Jurkat, Clone E6-1 (cell line): ENCODE measurements at regions not wholly inside any gene's neighbourhood (a gene's known extent, or its start where the extent isn't known, plus 50 kb on each side); places are given as distances from the start of the nearest gene placed in this dataset.

ENCODE experiments used
- DNase-seq: peaks from one replicate; pipeline ENCODE4 v3.0.0-alpha.2; 2011; ENCODE audit warnings: low read depth, low spot score
- H3K4me3 ChIP-seq: 2 replicates; pipeline ENCODE4 v1.5.1; 2011; ENCODE audit warnings: mild to moderate bottlenecking, low read length, control low read depth, moderate library complexity

DNA sequence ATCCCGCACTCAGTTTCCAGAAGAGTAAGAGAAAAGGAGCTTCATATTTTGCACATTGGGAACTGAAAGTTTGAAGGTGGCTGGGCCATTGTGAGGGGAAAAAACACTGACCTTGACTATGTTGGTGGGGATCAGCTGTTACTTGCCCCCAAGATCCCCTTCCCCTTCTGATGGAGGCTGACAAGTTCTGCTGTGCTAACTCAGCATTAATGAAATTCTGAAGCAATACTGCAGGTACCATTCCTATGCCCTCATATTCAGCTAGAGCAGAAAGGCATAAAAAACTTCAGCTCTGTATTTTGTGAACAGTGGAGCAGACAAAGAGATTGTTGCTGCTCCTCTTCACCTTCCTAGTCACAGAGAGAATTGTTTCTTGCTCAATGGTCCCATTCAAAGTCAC, 1013.8 kb upstream of the C9orf72 start:
- DNase-seq: no peak
- H3K4me3 ChIP-seq: no peak overlapping the region

DNA sequence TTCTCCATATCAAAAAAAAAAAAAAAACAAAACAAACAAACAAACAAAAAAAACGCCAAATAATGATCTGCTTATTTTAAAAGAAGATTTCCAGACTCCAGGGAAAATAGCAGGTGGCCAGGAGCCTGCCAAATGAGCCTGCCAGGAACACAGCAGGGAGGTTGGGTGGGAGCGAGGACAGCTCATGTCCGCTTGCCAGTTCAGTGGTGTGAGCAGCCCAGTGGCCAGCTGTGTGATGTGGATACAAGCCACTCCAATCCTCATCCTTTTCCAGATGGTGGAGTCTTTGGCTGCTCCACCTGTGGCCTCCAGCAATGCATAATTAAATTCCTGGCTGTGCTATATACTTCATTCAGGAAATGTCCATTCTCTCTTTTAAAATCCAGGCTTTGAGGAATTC, 1025.1 kb upstream of the C9orf72 start:
- DNase-seq: no peak
- no peak overlapping the region for H3K4me3 ChIP-seq

DNA sequence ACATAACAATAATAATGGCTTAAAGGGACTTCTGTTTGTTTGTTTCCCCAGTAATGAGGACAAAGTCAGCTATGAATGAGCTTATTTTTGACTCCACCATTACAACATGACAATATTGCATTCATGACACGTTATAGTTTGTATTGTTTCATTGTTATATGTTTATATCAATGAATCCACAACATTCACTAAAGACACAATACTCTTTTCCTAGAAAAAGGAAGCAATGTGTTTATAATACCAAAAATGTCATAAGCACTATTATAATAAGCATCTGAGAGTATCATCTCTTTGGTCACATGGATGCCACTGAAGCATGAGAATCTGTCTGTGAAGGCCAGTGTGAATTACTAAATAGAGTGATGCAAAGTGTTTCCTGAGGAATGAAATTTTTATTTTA, 1026.9 kb upstream of the C9orf72 start:
- no peak for DNase-seq
- H3K4me3 ChIP-seq: no peak overlapping the region

DNA sequence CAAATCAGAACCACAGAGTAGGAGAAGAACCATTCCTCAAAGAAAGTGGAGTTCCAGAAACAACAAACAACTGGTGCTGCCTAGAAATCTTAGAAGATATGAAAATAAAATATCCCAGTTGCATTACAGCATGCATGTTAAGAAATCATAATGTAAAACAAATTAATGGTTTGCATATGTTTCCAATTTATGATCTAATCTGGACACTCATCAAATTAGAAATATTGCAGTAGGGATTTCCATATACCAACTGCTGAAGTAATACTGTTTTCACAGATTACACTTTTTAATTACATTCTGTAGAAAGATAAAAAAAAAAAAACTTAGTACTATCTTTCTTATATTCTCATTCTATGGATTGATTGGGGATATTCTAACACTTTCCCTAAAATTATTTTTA, 1034.6 kb upstream of the C9orf72 start:
- no peak for DNase-seq
- H3K4me3 ChIP-seq: no peak overlapping the region

DNA sequence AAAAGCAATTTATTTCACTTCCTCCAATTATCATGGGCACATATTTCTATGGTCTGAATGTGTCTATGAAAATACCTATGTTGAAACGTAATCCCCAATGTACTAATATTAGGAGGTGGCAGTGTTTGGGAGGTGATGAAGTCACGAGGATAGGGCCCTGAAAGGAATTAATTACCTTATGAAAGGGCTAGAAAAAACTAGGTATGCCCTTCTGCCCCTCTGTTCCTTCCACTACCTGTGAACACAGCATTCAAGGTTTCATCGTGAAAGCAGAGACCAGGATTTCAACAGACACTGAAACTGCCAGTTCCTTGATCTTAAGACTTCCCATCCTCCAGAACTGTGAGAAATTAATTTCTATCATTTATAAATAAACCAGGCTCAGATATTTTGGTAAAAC, 1037.1 kb upstream of the C9orf72 start:
- no peak overlapping the region for H3K4me3 ChIP-seq
- no peak for DNase-seq

DNA sequence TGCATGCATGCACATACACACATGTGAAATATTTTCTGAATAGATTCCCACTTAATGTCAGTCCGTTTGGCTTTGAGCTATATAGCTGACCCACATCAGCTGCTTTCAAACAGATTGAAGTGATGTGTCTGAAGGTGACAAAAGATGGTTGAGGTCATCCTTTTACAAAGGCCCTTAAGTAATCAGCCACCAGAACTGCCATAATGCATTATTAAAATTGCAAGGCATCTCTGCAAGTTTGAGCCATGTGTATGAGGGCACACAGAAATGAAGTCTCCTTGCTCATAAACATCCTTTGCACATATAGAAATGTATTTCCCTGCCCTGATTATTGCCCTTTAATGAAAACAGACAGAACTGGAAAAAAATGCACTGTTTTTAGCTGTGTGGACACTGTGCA, 1043.0 kb upstream of the C9orf72 start:
- no peak for DNase-seq
- no peak overlapping the region for H3K4me3 ChIP-seq

DNA sequence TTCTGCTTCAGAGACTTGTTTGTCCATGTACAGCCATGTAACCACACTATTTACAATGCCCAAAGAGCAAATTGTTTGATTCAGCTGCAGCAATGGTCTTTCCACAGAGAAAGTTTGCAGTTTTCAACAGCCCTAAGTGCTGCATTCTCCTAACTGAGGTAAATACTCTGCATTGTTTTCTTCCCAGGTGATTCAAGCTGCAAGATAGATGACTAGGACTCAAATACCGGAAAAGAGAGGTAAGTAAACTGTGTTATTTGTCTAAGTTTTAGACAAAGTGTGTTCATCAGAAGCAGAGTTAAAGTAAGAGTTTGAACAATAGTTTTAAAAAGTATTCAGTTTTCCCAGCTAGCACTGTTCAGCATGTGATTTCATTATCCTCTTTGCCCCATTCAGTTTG, 1046.7 kb upstream of the C9orf72 start:
- no peak overlapping the region for H3K4me3 ChIP-seq
- DNase-seq: no peak

DNA sequence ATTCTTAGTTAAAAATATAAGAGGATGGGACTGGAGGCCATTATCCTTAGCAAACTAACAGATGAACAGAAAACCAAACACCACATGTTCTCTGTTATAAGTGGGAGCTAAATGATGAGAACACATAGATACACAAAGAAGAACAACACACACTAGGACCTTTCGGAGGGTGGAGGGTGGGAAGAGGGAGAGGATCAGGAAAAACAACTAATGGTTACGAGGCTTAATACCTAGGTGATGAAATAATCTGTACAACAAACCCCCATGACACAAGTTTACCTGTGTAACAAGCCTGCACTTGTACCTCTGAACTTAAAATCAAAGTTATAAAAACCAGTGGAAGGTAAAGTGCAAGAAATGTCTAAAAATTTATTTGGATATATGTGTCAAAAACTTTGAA, 1047.4 kb upstream of the C9orf72 start:
- DNase-seq: no peak
- H3K4me3 ChIP-seq: no peak overlapping the region

DNA sequence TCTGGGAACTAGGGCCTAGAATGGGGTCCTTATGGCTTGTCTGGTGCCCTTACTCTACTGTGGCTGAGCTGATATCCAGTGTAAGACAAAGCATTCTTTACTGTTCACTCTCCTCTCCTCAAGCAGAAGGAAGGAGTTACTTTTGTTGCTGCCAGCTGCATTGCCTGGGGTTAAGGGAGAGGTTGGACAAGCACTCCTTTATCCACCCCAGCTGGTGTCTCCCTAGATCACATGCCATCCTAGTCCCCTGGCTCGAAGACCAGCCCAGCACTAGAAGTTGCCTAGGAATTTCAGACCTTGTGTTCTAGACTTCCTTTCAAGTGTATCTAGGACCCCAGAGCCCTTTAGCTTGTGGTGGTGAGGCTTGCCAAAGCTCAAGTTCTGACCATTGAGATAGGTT, 1051.5 kb upstream of the C9orf72 start:
- no peak overlapping the region for H3K4me3 ChIP-seq
- no peak for DNase-seq

DNA sequence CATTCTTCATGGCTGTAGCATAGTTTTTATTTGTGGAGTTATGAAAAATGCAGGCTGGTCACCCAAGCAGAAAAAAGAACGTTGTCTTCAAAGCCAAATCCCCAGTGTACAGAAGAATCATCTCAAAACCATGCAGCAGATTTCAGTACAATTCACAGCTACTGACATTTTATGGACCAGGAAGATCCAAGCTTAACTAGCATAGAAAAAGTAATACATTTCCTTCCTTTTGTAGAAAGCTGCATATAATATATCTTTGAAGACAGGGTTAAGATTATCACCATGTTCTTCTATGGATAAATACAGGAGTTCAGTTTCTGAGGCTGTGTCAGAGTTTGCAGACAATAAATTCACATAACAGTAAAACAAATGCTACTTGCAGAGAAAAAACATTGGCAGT, 1054.8 kb upstream of the C9orf72 start:
- H3K4me3 ChIP-seq: no peak overlapping the region
- DNase-seq: no peak

DNA sequence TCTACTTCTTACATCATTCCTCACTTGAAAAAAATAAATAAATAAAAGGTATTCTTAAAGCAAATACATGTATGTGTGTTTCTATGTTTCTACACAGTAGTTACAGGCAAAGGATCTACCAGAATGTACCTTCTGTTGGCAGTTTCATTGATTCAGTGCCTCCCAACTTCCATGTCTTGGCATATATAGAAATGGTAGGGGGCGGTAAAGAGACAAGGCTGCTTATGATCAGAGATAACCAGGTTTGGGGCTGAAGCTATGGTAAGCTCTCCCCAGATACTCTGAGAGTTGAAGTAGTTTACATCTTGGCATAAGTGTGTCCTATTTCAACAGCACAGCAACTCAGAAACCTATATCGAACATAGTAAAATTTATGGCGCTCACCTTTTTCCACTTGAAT, 1075.4 kb upstream of the C9orf72 start:
- H3K4me3 ChIP-seq: no peak overlapping the region
- DNase-seq: peak; percentile 9

DNA sequence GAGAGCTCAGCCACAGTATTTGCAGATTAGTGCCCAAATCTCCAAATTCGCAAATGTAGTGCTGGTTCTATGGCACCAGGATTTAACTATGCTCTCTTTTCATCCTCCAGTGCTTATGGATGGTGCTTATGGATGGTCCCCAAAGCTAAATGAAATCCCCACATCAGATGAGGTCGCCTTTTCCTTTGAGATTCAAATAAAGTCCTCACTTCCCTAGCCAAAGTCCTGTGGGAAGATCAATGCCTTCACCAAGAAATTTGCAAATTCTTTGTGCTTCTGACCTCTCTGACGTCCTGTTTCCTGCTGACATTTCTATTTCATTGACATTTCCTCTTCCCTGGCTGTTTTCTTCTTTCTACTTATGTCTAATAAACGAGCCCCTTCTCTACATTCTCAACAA, 1077.0 kb upstream of the C9orf72 start:
- no peak for DNase-seq
- no peak overlapping the region for H3K4me3 ChIP-seq

DNA sequence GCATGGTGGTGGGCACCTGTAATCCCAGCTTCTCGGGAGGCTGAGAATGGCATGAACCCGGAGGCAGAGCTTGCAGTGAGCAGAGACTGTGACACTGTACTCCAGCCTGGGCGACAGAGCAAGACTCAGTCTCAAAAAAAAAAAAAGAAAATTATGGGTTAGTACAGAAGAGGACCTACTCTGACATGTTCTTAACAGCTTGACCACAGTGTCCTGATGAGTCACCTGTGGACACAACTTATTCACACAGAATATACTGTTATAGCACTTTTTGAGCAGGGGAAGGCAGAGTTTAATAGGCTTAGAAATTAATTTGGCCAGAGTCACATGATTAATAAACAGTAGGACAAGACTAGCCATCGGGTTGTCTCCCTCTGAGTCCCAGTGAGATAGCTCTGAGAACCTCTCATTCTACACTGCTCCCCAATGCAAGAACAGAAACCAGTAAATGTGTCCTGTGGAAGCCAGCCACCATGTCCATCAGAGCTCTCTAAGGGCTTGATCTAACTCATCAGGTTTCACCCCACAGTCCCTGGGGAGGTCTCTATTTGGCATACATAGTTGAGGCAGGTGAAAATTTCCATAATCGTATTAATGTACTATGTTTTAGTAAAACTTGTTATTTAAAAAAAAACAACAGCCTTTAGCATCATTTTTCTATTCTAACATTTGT, 1077.9 kb upstream of the C9orf72 start:
- H3K4me3 ChIP-seq: no peak overlapping the region
- DNase-seq: no peak

DNA sequence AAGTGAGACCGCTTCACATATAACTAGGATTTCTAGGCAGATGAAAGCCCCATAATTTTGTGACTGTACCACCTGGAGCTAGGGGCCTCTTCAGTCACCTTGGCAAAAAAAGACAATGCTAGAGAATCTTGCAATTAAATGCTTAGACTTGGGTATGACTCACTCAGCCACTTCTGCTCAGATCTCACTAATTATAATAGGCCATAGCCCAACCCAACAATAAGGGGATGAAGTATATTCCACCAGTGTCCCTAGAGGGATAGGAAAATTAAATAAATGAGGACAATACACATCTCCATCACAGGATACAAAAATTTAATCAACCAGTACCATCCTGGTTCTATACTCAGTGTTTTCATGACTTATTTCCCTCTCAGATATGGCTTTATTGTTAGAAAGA, 1079.9 kb upstream of the C9orf72 start:
- no peak for DNase-seq
- H3K4me3 ChIP-seq: no peak overlapping the region

DNA sequence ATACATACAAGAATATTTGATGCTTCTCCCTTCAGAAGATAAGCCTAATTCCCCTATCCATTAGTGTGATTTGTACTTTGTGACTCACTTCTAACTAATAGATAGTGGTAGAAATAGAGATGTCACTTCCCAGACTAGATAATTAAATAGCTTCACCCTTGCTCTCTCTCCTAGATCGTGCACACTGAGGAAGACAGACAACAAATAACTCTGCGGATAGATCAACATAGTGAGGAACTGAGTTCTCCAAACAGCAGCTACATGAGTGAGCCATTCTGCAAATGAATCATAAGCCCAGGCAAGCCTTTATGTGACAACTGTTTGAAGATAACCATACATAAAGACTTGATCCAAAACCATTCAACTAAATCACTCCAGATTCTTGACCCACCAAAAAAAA, 1083.4 kb upstream of the C9orf72 start:
- no peak for DNase-seq
- no peak overlapping the region for H3K4me3 ChIP-seq

DNA sequence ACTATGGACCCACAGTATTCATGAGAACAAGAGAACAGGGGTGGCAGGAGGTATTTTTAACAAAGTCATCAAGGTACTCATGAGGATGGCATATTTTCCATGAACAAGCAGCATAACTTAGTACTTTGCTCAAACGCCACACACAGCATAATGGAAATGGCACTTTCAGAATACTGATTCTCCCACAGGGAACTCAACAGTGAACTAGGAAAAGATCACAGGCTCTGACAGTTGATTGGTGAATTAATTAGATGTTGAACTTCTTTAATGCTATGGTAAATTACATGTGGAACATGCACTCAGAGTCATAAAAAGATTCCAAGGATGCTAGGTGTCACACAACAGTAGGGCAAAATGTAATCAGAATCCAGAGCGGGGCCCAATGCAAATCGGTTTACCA, 1088.6 kb upstream of the C9orf72 start:
- H3K4me3 ChIP-seq: no peak overlapping the region

DNA sequence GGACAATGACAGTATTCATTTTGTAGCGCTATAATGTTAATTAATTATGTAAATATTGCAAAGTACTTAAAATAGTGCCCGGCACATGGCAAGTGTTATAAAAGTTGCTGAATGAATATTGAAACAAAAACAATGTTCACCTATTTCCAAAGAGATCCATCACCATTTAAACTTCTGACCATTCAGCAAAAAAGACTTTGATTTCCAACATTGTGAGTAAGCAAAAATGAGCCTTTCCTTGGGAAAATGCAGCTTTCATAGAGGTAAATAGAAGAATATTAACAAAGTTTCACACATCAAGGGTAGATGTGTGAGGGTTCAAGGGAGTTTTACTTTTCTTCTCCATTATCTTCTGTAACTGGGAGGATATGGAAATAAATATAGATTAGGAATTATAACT, 1089.4 kb upstream of the C9orf72 start:
- no peak overlapping the region for H3K4me3 ChIP-seq
- no peak for DNase-seq

More for the DNA sequence above, 1088.6 kb upstream of the C9orf72 start:
- no peak for DNase-seq

DNA sequence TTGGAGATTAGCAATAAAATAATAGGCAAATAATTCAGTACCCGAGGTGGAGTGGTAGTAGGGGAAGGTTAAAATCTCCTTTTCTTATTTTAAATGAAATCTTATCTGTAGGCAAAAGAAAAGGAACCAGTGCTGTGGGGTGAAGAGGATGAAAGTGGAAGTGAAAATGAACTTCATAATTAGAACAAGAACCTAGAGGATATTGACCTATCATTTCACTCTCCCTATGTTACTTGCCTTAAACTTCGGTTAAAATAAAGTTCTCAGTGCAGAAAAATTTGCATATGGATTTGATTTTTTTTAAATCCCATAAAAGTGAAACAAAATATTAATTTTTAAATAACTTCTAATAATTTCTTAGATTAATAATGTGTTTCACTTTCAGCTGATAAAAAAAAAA, 1094.9 kb upstream of the C9orf72 start:
- H3K4me3 ChIP-seq: no peak overlapping the region
- DNase-seq: no peak

DNA sequence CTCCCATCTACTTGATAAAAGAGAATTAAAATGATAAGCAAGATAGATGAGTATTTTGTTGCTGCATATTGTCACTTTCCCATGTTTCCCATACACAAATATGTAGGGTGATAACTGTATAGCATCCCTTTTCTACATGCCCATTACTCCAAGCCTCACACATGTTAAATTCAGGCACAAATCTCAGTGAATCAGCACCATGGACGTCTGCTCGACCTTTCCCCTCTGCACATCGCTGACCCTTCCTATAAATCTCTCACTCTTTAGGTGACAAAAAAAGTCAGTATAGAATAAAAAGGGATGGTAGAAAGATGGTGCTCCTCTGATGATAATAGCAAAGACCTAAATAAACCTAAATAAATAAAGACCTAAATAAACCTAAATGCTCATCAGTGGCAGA, 1097.7 kb upstream of the C9orf72 start:
- DNase-seq: no peak
- H3K4me3 ChIP-seq: no peak overlapping the region

DNA sequence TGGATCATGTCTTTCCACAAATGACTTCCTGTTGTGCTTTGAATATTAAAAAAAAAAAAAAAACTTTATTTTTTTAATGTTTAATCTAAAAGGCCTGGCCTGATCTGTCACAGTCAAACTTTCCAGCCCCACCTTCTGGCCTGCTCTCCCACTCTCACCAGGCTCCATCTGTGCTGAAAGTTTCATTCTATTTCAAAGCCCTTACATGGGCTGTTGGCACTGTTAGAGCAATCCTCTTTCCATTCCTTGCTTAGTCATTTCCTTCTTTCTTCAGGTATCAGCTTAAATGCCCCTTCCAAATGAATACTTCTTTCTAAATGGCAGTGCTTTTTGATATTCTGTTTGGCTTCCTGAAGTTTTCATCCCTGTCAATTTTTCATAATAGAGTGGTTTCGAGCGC, 1104.8 kb upstream of the C9orf72 start:
- H3K4me3 ChIP-seq: no peak overlapping the region
- no peak for DNase-seq

DNA sequence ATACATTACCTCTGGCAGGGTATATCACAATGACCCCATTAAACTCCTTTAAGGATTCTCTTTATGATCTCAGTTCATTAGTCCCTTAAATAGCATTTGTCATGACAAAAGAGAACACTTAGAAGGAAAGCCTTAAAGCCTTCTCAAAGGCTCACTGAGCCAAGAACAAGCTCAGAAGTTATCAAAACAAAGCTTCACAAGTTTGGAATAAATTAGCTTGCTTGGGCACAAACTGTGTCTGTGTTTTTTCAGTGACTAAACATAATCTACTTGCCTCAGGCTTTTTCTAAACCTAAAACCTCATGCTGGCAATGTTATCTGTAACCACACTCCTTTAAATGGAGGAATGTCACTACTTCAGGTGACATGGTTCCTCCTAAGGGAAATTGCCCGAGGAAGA, 1114.9 kb upstream of the C9orf72 start:
- DNase-seq: no peak
- no peak overlapping the region for H3K4me3 ChIP-seq

DNA sequence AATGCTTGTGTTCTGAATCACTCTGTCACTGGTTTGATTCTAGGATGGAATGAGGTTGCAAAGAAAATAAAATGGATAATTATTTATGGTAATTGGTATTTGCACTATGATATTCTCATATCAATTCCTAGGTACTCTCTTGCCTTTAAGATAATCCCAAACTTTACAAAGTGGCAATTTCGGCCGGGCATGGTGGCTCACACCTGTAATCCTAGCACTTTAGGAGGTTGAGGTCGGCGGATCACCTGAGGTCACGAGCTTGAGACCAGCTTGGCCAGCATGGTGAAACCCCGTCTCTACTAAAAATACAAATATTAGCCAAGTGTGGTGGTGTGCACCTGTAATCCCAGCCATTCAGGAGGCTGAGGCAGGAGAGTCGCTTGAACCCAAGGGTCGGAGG, 1118.7 kb upstream of the C9orf72 start:
- no peak for DNase-seq

More for the DNA sequence above, 1118.7 kb upstream of the C9orf72 start:
- H3K4me3 ChIP-seq: no peak overlapping the region
